ENCODE measurements at regions not wholly inside any gene's neighbourhood (a gene's known extent, or its start where the extent isn't known, plus 50 kb on each side); places are given as distances from the start of the nearest gene placed in this dataset.

DNA sequence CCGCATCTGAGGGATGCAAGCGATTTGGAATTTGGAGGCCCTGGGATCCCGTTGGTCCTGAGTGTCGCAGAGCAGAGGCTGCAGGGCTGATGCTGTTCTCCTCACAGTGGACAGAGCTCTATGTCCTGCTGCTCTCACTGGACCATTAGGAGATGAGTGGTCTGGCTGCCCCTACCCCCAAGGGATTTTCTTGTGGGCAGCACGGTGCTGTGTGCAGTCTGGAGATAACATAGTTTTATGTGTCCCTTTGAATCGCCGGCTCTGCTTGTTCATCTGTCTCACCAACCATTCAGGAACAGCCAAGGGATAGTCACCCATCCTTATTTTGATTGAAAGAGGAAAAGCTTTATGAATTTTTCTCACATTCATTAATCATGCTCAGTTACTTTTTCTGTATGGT is 49.9 kb downstream of the CHRM3 start:
- H3K4me3 Mint-ChIP-seq, result no peak overlapping the region
- peaks cover 3% of the 10 kb centered on the region for H3K9me3 Mint-ChIP-seq
- no peak for DNase-seq (ENCODE audit: low read depth, low spot score)
- no peaks in the 10 kb centered on the region for H3K36me3 Mint-ChIP-seq (ENCODE audit: low read depth)
- TF ChIP-seq, protein P1, sequence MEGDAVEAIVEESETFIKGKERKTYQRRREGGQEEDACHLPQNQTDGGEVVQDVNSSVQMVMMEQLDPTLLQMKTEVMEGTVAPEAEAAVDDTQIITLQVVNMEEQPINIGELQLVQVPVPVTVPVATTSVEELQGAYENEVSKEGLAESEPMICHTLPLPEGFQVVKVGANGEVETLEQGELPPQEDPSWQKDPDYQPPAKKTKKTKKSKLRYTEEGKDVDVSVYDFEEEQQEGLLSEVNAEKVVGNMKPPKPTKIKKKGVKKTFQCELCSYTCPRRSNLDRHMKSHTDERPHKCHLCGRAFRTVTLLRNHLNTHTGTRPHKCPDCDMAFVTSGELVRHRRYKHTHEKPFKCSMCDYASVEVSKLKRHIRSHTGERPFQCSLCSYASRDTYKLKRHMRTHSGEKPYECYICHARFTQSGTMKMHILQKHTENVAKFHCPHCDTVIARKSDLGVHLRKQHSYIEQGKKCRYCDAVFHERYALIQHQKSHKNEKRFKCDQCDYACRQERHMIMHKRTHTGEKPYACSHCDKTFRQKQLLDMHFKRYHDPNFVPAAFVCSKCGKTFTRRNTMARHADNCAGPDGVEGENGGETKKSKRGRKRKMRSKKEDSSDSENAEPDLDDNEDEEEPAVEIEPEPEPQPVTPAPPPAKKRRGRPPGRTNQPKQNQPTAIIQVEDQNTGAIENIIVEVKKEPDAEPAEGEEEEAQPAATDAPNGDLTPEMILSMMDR (conservative IDR thresholded peaks at IDR 0.05), result no peak
- H3K4me1 Mint-ChIP-seq, result no peaks in the 10 kb centered on the region
- H3K27ac Mint-ChIP-seq (ENCODE audit: unreplicated experiment), result no peak overlapping the region
- no peaks in the 10 kb centered on the region for H3K27me3 Mint-ChIP-seq (ENCODE audit: low read depth)

DNA sequence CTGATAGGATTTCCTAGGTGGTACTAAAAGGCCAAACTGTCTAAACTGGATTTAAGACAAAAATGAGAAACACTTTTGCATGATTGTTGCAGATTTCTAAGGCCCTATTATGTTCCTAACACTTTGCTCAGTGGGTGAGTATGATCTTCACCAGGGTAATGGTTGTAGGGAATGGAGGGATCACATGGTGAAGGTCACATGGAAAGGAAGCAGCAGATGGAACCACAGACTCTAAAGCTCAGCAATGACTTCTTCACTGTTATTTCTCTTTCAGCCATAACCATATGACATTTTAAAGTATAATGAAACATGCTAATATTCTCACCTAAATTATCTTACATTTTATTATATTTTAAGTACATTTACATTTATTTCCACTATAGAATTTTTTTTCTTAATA is 51.5 kb downstream of the CHRM3 start:
- H3K27me3 Mint-ChIP-seq (ENCODE audit: low read depth), result no peaks in the 10 kb centered on the region
- DNase-seq (ENCODE audit: low read depth, low spot score), result no peak
- TF ChIP-seq, protein P1 (conservative IDR thresholded peaks at IDR 0.05), result no peak
- H3K4me3 Mint-ChIP-seq, result no peak overlapping the region
- H3K27ac Mint-ChIP-seq (ENCODE audit: unreplicated experiment), result no peak overlapping the region
- peaks cover 3% of the 10 kb centered on the region for H3K9me3 Mint-ChIP-seq
- no peaks in the 10 kb centered on the region for H3K4me1 Mint-ChIP-seq
- H3K36me3 Mint-ChIP-seq (ENCODE audit: low read depth), result no peaks in the 10 kb centered on the region

DNA sequence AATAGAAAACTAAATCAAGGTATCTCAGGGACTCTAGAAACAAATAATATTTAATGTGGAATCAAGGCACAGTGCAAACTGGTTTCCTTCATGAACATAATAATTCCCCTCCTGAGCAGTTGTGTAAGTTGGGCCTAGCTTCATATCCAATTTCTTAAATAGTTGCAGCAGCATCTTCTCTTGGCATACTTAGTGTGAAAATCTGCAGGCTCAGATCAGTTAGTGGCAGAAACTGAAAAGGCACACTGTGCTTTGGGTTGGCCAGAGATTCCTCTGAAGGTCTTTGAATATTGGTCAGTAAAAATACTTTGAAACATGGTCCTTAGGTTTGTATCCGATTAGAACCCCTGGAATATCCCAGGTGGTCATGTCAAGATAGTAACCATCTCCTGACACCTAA is 52.5 kb downstream of the CHRM3 start:
- no peak overlapping the region for H3K27ac Mint-ChIP-seq (ENCODE audit: unreplicated experiment)
- TF ChIP-seq, protein P1 (conservative IDR thresholded peaks at IDR 0.05), result no peak
- H3K4me3 Mint-ChIP-seq, result no peak overlapping the region
- no peaks in the 10 kb centered on the region for H3K4me1 Mint-ChIP-seq
- no peaks in the 10 kb centered on the region for H3K36me3 Mint-ChIP-seq (ENCODE audit: low read depth)
- H3K9me3 Mint-ChIP-seq, result peaks cover 3% of the 10 kb centered on the region
- no peak for DNase-seq (ENCODE audit: low read depth, low spot score)
- no peaks in the 10 kb centered on the region for H3K27me3 Mint-ChIP-seq (ENCODE audit: low read depth)

DNA sequence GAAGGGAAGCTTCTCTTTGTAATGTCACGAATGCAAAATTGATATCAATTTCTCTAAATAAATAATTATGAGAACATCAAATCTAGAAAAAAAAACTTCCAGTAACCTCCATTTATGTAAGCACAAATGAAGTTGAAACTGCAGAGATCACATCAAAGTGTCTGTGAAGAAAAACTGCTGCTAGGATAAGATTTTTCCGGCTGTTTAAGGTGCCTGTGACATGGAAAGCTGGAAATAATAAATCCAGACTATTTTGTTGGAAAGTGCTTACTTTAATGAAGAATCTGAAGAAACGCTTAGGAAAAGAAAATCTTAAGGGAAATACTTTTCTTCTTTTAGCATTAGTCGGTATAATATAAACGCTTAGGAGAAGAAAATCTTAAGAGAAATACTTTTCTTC is 57.0 kb downstream of the CHRM3 start:
- DNase-seq (ENCODE audit: low read depth, low spot score), result no peak
- Mint-ChIP-seq H3K36me3 (ENCODE audit: low read depth) (no peaks in the 10 kb centered on the region), H3K4me3 (no peak overlapping the region), H3K27me3 (ENCODE audit: low read depth) (no peaks in the 10 kb centered on the region), H3K9me3 (peaks cover 3% of the 10 kb centered on the region), H3K4me1 (peaks cover 5% of the 10 kb centered on the region), H3K27ac (ENCODE audit: unreplicated experiment) (no peak overlapping the region)
- TF ChIP-seq, protein P1 (conservative IDR thresholded peaks at IDR 0.05), result no peak

DNA sequence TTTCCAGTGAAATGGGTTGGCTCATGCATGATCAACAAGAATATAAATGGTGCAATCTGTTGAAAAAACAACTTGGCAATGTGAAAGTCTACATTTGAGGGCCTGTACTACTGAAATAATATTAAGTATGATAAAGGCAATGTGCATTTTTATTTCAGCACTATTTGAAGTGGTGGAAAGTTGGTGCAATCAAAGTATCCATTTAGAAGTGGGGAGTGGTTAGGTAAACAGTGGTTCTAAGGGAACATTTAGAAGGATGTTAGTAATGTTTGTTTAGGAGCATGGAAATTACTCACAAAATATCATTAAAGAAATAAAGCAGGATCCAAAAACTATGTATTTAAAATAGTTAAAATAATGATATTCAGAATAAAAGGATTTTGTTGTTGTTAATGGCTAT is 60.2 kb downstream of the CHRM3 start:
- no peak overlapping the region for H3K4me3 Mint-ChIP-seq
- H3K27me3 Mint-ChIP-seq (ENCODE audit: low read depth), result no peaks in the 10 kb centered on the region
- no peak overlapping the region for H3K27ac Mint-ChIP-seq (ENCODE audit: unreplicated experiment)
- peaks cover 5% of the 10 kb centered on the region for H3K4me1 Mint-ChIP-seq
- no peak for DNase-seq (ENCODE audit: low read depth, low spot score)
- H3K36me3 Mint-ChIP-seq (ENCODE audit: low read depth), result no peaks in the 10 kb centered on the region
- TF ChIP-seq, protein P1 (conservative IDR thresholded peaks at IDR 0.05), result no peak
- H3K9me3 Mint-ChIP-seq, result no peaks in the 10 kb centered on the region

DNA sequence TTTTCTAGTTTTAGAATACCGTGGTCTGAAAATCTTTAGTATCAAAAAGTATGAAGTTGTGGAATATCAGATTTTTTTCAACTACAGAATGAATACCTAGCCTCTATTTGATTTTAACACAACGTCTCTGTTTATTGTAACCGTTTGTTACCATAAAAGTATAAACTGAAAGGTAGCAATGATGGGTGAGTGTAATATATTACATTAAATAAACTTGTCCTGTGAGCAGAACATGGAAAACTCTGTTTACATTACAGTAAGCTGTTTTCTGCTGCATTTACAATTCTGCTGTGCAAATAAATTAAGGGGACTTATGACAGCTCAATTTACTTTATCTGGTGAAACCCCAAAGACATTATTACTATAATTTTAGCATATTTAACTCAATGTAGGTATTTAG is 62.5 kb downstream of the CHRM3 start:
- H3K27ac Mint-ChIP-seq (ENCODE audit: unreplicated experiment), result no peak overlapping the region
- no peaks in the 10 kb centered on the region for H3K9me3 Mint-ChIP-seq
- H3K4me3 Mint-ChIP-seq, result no peak overlapping the region
- no peaks in the 10 kb centered on the region for H3K36me3 Mint-ChIP-seq (ENCODE audit: low read depth)
- peaks cover 5% of the 10 kb centered on the region for H3K4me1 Mint-ChIP-seq
- TF ChIP-seq, protein P1 (conservative IDR thresholded peaks at IDR 0.05), result no peak
- no peak for DNase-seq (ENCODE audit: low read depth, low spot score)
- no peaks in the 10 kb centered on the region for H3K27me3 Mint-ChIP-seq (ENCODE audit: low read depth)
